WTC11 (cell line): ENCODE measurements at regions not wholly inside any gene's neighbourhood (a gene's known extent, or its start where the extent isn't known, plus 50 kb on each side); places are given as distances from the start of the nearest gene placed in this dataset.

ENCODE experiments used
- ATAC-seq: fragments of 200-7000 bp; cut with Tn5 transposase; 2 replicates; pipeline ENCODE4 v1.10.0; 2021; ENCODE audit warnings: mild to moderate bottlenecking, moderate library complexity
- CTCF ChIA-PET: fragments of 300-600 bp; sonication (Branson Sonifier 250); formaldehyde crosslinking; loops from one replicate; lab custom pipeline; 2021; ENCODE audit warnings: antibody characterized with exemption; lab: Charles Lee
- POLR2A ChIA-PET: fragments of 350-600 bp; sonication (Branson Sonifier 250); formaldehyde crosslinking; loops from one replicate; lab custom pipeline; 2021; ENCODE audit warnings: antibody characterized with exemption; lab: Charles Lee
- DNase-seq: peaks from one replicate; pipeline ENCODE4 v3.0.0; 2021; ENCODE audit warnings: low spot score
- H3K27ac Mint-ChIP-seq: 2 replicates; pipeline ENCODE4 v1.8.0; 2021; ENCODE audit warnings: mixed read lengths
- H3K27me3 Mint-ChIP-seq: 2 replicates; pipeline ENCODE4 v1.8.0; 2021; ENCODE audit warnings: low read depth, mild to moderate bottlenecking, moderate library complexity, mixed read lengths
- H3K36me3 Mint-ChIP-seq: 2 replicates; pipeline ENCODE4 v1.8.0; 2021; ENCODE audit warnings: mixed read lengths
- H3K4me1 Mint-ChIP-seq: 2 replicates; pipeline ENCODE4 v1.8.0; 2022; ENCODE audit warnings: mixed read lengths
- H3K4me3 Mint-ChIP-seq: 2 replicates; pipeline ENCODE4 v1.8.0; 2021; ENCODE audit warnings: mild to moderate bottlenecking, moderate library complexity, mixed read lengths
- H3K9me3 Mint-ChIP-seq: 2 replicates; pipeline ENCODE4 v1.8.0; 2021; ENCODE audit warnings: mixed read lengths
- E2F5 ChIP-seq: sonication (generic); formaldehyde crosslinking; IDR thresholded peaks from 2 replicates; pipeline ENCODE4 v1.8.1; 2022; ENCODE audit warnings: mild to moderate bottlenecking, moderate library complexity, missing genetic modification reagents
- ELF4 ChIP-seq: sonication (generic); formaldehyde crosslinking; IDR thresholded peaks from 2 replicates; pipeline ENCODE4 v1.8.1; 2022; ENCODE audit warnings: low read depth, mild to moderate bottlenecking, moderate library complexity, missing genetic modification reagents
- ETV6 ChIP-seq: sonication (generic); formaldehyde crosslinking; IDR thresholded peaks from 2 replicates; pipeline ENCODE4 v1.8.1; 2022; ENCODE audit warnings: mild to moderate bottlenecking, missing genetic modification reagents
- GRHL2 ChIP-seq: fragments of 250-450 bp; sonication (Bioruptor Pico); IDR thresholded peaks from 2 replicates; pipeline ENCODE4 v1.8.0; 2022; ENCODE audit warnings: mild to moderate bottlenecking, moderate library complexity; ENCODE audit not compliant: insufficient replicate concordance, severe bottlenecking
- GTF2I ChIP-seq: fragments of 250-450 bp; sonication (Bioruptor Pico); conservative IDR thresholded peaks from 2 replicates; pipeline ENCODE4 v1.4.0; 2021; ENCODE audit warnings: mild to moderate bottlenecking
- NFE2L1 ChIP-seq: sonication (generic); formaldehyde crosslinking; IDR thresholded peaks from 2 replicates; pipeline ENCODE4 v1.8.1; 2023; ENCODE audit warnings: missing genetic modification reagents
- PRDM15 ChIP-seq: sonication (generic); formaldehyde crosslinking; IDR thresholded peaks from 2 replicates; pipeline ENCODE4 v1.8.0; 2022; ENCODE audit warnings: missing genetic modification reagents
- SOX15 ChIP-seq: fragments of 250-450 bp; sonication (Bioruptor Pico); IDR thresholded peaks from 2 replicates; pipeline ENCODE4 v1.9.0; 2021; ENCODE audit warnings: mild to moderate bottlenecking
- SP1 ChIP-seq: sonication (generic); formaldehyde crosslinking; conservative IDR thresholded peaks from 2 replicates; pipeline ENCODE4 v1.8.1; 2022; ENCODE audit warnings: missing genetic modification reagents
- STAT6 ChIP-seq: sonication (generic); formaldehyde crosslinking; conservative IDR thresholded peaks from 2 replicates; pipeline ENCODE4 v1.8.1; 2023; ENCODE audit warnings: mild to moderate bottlenecking, low read depth, missing genetic modification reagents, moderate library complexity
- TCF7 ChIP-seq: sonication (generic); formaldehyde crosslinking; IDR thresholded peaks from 2 replicates; pipeline ENCODE4 v1.8.0; 2022; ENCODE audit warnings: mild to moderate bottlenecking, low read depth, missing genetic modification reagents, moderate library complexity
- TEAD1 ChIP-seq: sonication (generic); formaldehyde crosslinking; IDR thresholded peaks from 2 replicates; pipeline ENCODE4 v1.8.0; 2022; ENCODE audit warnings: mild to moderate bottlenecking, missing genetic modification reagents
- TP53 ChIP-seq: sonication (generic); formaldehyde crosslinking; IDR thresholded peaks from 2 replicates; pipeline ENCODE4 v1.8.1; 2023; ENCODE audit warnings: mild to moderate bottlenecking, missing genetic modification reagents
- ZNF138 ChIP-seq: sonication (generic); formaldehyde crosslinking; conservative IDR thresholded peaks from 2 replicates; pipeline ENCODE4 v1.8.1; 2022; ENCODE audit warnings: mild to moderate bottlenecking, moderate library complexity, missing genetic modification reagents
- ZNF232 ChIP-seq: sonication (generic); formaldehyde crosslinking; IDR thresholded peaks from 2 replicates; pipeline ENCODE4 v1.8.0; 2022; ENCODE audit warnings: mild to moderate bottlenecking, missing genetic modification reagents
- ZNF425 ChIP-seq: fragments of 250-450 bp; sonication (Bioruptor Pico); conservative IDR thresholded peaks from 2 replicates; pipeline ENCODE4 v1.9.0; 2021; ENCODE audit warnings: mild to moderate bottlenecking
- ZNF532 ChIP-seq: fragments of 250-450 bp; sonication (Bioruptor Pico); IDR thresholded peaks from 2 replicates; pipeline ENCODE4 v1.9.0; 2021; ENCODE audit warnings: mild to moderate bottlenecking, borderline replicate concordance
- TF ChIP-seq, protein P1 (sequence below): fragments of 250-450 bp; sonication (Bioruptor Pico); IDR thresholded peaks from 2 replicates; pipeline ENCODE4 v1.9.0; 2021; ENCODE audit warnings: mild to moderate bottlenecking
- TF ChIP-seq, protein P2 (sequence below): fragments of 250-450 bp; sonication (Bioruptor Pico); IDR thresholded peaks from 2 replicates; pipeline ENCODE4 v1.9.0; 2021; ENCODE audit warnings: moderate library complexity, mild to moderate bottlenecking, inconsistent platforms, borderline replicate concordance

GRCh38 chr1:65535981-65536380 lies 115.5 kb downstream of the LEPR start (continued):
- TF ChIP-seq ZNF532 (CRISPR knock-in tag) (no peak), ELF4 (CRISPR knock-in tag) (no peak), TCF7 (CRISPR knock-in tag) (no peak)

DNA sequence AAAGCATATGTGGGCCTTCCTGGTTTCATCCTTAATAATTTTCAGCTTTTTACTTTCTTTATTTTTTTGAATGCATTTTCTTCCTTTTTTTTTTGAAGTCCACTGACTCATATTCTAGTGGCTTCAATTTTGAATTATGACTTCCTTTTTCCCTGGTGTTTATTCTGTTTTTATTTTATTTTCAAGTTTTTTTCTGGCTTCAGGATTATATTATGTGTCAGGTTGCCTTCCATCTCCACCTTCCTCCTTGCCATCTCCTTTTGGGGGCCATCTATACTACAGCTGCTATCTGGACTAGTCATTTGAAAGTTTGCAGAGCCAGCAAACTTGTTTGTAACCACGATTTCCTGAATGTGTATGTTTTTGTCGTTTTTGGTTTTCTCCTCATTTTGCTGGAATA lies 117.6 kb downstream of the LEPR start:
- Mint-ChIP-seq H3K4me1 (no peaks in the 10 kb centered on the region), H3K27me3 (no peaks in the 10 kb centered on the region), H3K36me3 (peaks cover 4% of the 10 kb centered on the region; the same call in 1 of the 2 replicates), H3K4me3 (no peak overlapping the region), H3K27ac (no peak overlapping the region; the same call in 1 of the 2 replicates), H3K9me3 (peaks cover 14% of the 10 kb centered on the region)
- no peak for DNase-seq
- ChIA-PET POLR2A (no interaction called here), CTCF (no interaction called here)
- ATAC-seq = no peak
- no peak for TF ChIP-seq ETV6 (CRISPR knock-in tag)
- TF ChIP-seq SOX15 (CRISPR knock-in tag) = no peak
- TF ChIP-seq TP53 = no peak
- TF ChIP-seq GRHL2 = no peak
- no peak for TF ChIP-seq ZNF232 (CRISPR knock-in tag)
- TF ChIP-seq GTF2I (CRISPR knock-in tag) = no peak
- TF ChIP-seq, protein P1, sequence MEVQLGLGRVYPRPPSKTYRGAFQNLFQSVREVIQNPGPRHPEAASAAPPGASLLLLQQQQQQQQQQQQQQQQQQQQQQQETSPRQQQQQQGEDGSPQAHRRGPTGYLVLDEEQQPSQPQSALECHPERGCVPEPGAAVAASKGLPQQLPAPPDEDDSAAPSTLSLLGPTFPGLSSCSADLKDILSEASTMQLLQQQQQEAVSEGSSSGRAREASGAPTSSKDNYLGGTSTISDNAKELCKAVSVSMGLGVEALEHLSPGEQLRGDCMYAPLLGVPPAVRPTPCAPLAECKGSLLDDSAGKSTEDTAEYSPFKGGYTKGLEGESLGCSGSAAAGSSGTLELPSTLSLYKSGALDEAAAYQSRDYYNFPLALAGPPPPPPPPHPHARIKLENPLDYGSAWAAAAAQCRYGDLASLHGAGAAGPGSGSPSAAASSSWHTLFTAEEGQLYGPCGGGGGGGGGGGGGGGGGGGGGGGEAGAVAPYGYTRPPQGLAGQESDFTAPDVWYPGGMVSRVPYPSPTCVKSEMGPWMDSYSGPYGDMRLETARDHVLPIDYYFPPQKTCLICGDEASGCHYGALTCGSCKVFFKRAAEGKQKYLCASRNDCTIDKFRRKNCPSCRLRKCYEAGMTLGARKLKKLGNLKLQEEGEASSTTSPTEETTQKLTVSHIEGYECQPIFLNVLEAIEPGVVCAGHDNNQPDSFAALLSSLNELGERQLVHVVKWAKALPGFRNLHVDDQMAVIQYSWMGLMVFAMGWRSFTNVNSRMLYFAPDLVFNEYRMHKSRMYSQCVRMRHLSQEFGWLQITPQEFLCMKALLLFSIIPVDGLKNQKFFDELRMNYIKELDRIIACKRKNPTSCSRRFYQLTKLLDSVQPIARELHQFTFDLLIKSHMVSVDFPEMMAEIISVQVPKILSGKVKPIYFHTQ (CRISPR knock-in tag) = no peak
- no peak for TF ChIP-seq ZNF138
- no peak for TF ChIP-seq E2F5
- no peak for TF ChIP-seq STAT6
- TF ChIP-seq SP1 = no peak
- no peak for TF ChIP-seq PRDM15 (CRISPR knock-in tag)
- TF ChIP-seq, protein P2, sequence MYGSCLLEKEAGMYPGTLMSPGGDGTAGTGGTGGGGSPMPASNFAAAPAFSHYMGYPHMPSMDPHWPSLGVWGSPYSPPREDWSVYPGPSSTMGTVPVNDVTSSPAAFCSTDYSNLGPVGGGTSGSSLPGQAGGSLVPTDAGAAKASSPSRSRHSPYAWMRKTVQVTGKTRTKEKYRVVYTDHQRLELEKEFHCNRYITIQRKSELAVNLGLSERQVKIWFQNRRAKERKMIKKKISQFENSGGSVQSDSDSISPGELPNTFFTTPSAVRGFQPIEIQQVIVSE (CRISPR knock-in tag) = no peak
- no peak for TF ChIP-seq TEAD1 (CRISPR knock-in tag)
- no peak for TF ChIP-seq ZNF425 (CRISPR knock-in tag)
- TF ChIP-seq NFE2L1 (CRISPR knock-in tag) = no peak
